ENCODE measurements at regions not wholly inside any gene's neighbourhood (a gene's known extent, or its start where the extent isn't known, plus 50 kb on each side); places are given as distances from the start of the nearest gene placed in this dataset.

DNA sequence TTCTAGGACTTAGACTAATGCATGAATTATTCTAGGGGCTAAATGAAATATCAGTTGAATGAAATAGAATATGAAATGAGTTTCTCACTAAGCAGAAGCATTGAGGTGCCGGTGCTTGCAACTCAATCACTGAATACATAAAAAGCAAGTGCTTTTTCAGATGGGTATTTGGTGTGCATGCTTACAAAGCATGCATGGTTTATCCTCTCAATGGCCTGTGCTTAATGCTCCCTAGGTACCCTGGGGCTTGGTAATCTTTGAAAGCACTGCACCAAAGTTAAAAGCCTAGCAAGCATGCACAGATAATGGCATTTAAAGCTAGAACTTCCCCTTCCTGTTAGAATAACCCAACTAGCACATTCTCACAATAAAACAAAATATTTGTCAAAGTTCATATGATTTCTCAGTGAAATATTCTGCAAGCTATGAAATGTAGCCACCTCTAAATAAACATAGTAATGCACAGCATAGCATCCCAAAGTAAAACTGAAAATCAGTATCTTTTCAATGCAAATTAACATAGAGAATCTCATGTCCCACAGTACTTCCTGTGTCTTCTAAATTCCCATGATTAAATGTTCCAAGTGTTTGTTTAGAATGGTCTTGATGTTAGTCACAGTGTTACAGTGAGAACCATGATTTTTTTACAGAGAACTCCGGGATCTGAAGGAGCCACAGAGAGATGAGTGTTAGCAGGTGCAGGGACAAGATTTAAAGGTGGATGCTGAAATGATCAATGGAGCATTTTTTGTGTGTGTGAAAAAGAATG, 143.4 kb upstream of the CDH6 start:
- no peak for TF ChIP-seq CTCF (IDR thresholded peaks at IDR 0.05; ENCODE audit: low read depth, low read length)
- no peak for TF ChIP-seq POLR2A (IDR thresholded peaks at IDR 0.05; ENCODE audit: extremely low read depth, insufficient read length)
- no peak for TF ChIP-seq MYC (IDR thresholded peaks at IDR 0.05; ENCODE audit: low read depth, low read length)
- TF ChIP-seq, protein P1, sequence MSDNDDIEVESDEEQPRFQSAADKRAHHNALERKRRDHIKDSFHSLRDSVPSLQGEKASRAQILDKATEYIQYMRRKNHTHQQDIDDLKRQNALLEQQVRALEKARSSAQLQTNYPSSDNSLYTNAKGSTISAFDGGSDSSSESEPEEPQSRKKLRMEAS (IDR thresholded peaks at IDR 0.05; ENCODE audit: low read depth, low read length), result no peak
